ENCODE measurements at regions not wholly inside any gene's neighbourhood (a gene's known extent, or its start where the extent isn't known, plus 50 kb on each side); places are given as distances from the start of the nearest gene placed in this dataset.

- DNase-seq: no peak
- H3K4me3 Mint-ChIP-seq: no peak overlapping the region
- no peaks in the 10 kb centered on the region for H3K9me3 Mint-ChIP-seq
- peaks cover 1% of the 10 kb centered on the region for H3K27me3 Mint-ChIP-seq (ENCODE audit: low read depth)
- no peak for ATAC-seq (replicated peaks in 1 of 2)
- no peak overlapping the region for H3K27ac Mint-ChIP-seq
- no peaks in the 10 kb centered on the region for H3K36me3 Mint-ChIP-seq (ENCODE audit: insufficient read depth in 2 of 2)
- peaks cover 6% of the 10 kb centered on the region for H3K4me1 Mint-ChIP-seq (ENCODE audit: low read depth)
Observed at GRCh38 chr5:96509721-96510350, 76.8 kb upstream of the PCSK1 start.

- peaks cover 24% of the 10 kb centered on the region for H3K27me3 Mint-ChIP-seq (ENCODE audit: low read depth)
- no peak overlapping the region for H3K27ac Mint-ChIP-seq
- ATAC-seq (replicated peaks in 1 of 2) (no peak), DNase-seq (no peak)
- H3K4me3 Mint-ChIP-seq: no peak overlapping the region
- H3K9me3 Mint-ChIP-seq: no peaks in the 10 kb centered on the region
- no peaks in the 10 kb centered on the region for H3K36me3 Mint-ChIP-seq (ENCODE audit: insufficient read depth in 2 of 2)
- no peaks in the 10 kb centered on the region for H3K4me1 Mint-ChIP-seq (ENCODE audit: low read depth)
Observed at GRCh38 chr5:96516631-96517071, 83.6 kb upstream of the PCSK1 start.

- DNase-seq: no peak
- Mint-ChIP-seq H3K4me3 (no peak overlapping the region), H3K36me3 (ENCODE audit: insufficient read depth in 2 of 2) (no peaks in the 10 kb centered on the region), H3K9me3 (no peaks in the 10 kb centered on the region), H3K27ac (no peak overlapping the region), H3K4me1 (ENCODE audit: low read depth) (no peaks in the 10 kb centered on the region), H3K27me3 (ENCODE audit: low read depth) (peaks cover 24% of the 10 kb centered on the region)
- ATAC-seq (replicated peaks in 1 of 2): no peak
Observed at GRCh38 chr5:96517295-96517694, 84.2 kb upstream of the PCSK1 start.

- Mint-ChIP-seq H3K36me3 (ENCODE audit: insufficient read depth in 2 of 2) (no peaks in the 10 kb centered on the region), H3K9me3 (no peaks in the 10 kb centered on the region), H3K27ac (no peak overlapping the region), H3K4me3 (no peak overlapping the region), H3K4me1 (ENCODE audit: low read depth) (no peaks in the 10 kb centered on the region), H3K27me3 (ENCODE audit: low read depth) (peaks cover 30% of the 10 kb centered on the region)
- DNase-seq (no peak), ATAC-seq (replicated peaks in 1 of 2) (no peak)
Observed at GRCh38 chr5:96520345-96520744, 87.3 kb upstream of the PCSK1 start.

- no peak overlapping the region for H3K4me3 Mint-ChIP-seq
- H3K9me3 Mint-ChIP-seq: no peaks in the 10 kb centered on the region
- H3K4me1 Mint-ChIP-seq (ENCODE audit: low read depth): no peaks in the 10 kb centered on the region
- DNase-seq (no peak), ATAC-seq (replicated peaks in 1 of 2) (no peak)
- no peaks in the 10 kb centered on the region for H3K36me3 Mint-ChIP-seq (ENCODE audit: insufficient read depth in 2 of 2)
- H3K27me3 Mint-ChIP-seq (ENCODE audit: low read depth): peaks cover 10% of the 10 kb centered on the region
- no peak overlapping the region for H3K27ac Mint-ChIP-seq
Observed at GRCh38 chr5:96522635-96523355, 89.7 kb upstream of the PCSK1 start.

- peak in 1 of 2 donors; percentile 19 for ATAC-seq (replicated peaks in 1 of 2)
- H3K36me3 Mint-ChIP-seq (ENCODE audit: insufficient read depth in 2 of 2): no peaks in the 10 kb centered on the region
- H3K9me3 Mint-ChIP-seq: no peaks in the 10 kb centered on the region
- H3K27ac Mint-ChIP-seq: no peak overlapping the region
- no peak overlapping the region for H3K4me3 Mint-ChIP-seq
- peaks cover 8% of the 10 kb centered on the region for H3K27me3 Mint-ChIP-seq (ENCODE audit: low read depth)
- no peak for DNase-seq
- no peaks in the 10 kb centered on the region for H3K4me1 Mint-ChIP-seq (ENCODE audit: low read depth)
Observed at GRCh38 chr5:96527768-96528661, 95.0 kb upstream of the PCSK1 start.

- H3K27me3 Mint-ChIP-seq (ENCODE audit: low read depth): no peaks in the 10 kb centered on the region
- ATAC-seq (replicated peaks in 1 of 2) (no peak), DNase-seq (no peak)
- no peak overlapping the region for H3K27ac Mint-ChIP-seq
- no peak overlapping the region for H3K4me3 Mint-ChIP-seq
- no peaks in the 10 kb centered on the region for H3K36me3 Mint-ChIP-seq (ENCODE audit: insufficient read depth in 2 of 2)
- no peaks in the 10 kb centered on the region for H3K9me3 Mint-ChIP-seq
- H3K4me1 Mint-ChIP-seq (ENCODE audit: low read depth): no peaks in the 10 kb centered on the region
Observed at GRCh38 chr5:96528826-96529474, 95.9 kb upstream of the PCSK1 start.

- no peaks in the 10 kb centered on the region for H3K9me3 Mint-ChIP-seq
- no peaks in the 10 kb centered on the region for H3K27me3 Mint-ChIP-seq (ENCODE audit: low read depth)
- no peaks in the 10 kb centered on the region for H3K36me3 Mint-ChIP-seq (ENCODE audit: insufficient read depth in 2 of 2)
- H3K4me3 Mint-ChIP-seq: no peak overlapping the region
- ATAC-seq (replicated peaks in 1 of 2) (no peak), DNase-seq (no peak)
- H3K27ac Mint-ChIP-seq: no peak overlapping the region
- peaks cover 1% of the 10 kb centered on the region for H3K4me1 Mint-ChIP-seq (ENCODE audit: low read depth)
Observed at GRCh38 chr5:96529559-96529958, 96.5 kb upstream of the PCSK1 start.

GRCh38 chr5:96530901-96531300 lies 97.9 kb upstream of the PCSK1 start:
- Mint-ChIP-seq H3K4me3 (no peak overlapping the region), H3K27ac (no peak overlapping the region), H3K36me3 (ENCODE audit: insufficient read depth in 2 of 2) (no peaks in the 10 kb centered on the region), H3K4me1 (ENCODE audit: low read depth) (peaks cover 8% of the 10 kb centered on the region), H3K27me3 (ENCODE audit: low read depth) (no peaks in the 10 kb centered on the region), H3K9me3 (no peaks in the 10 kb centered on the region)
- DNase-seq (no peak), ATAC-seq (replicated peaks in 1 of 2) (no peak)

GRCh38 chr5:96533371-96533770 lies 100.3 kb upstream of the PCSK1 start:
- no peaks in the 10 kb centered on the region for H3K27me3 Mint-ChIP-seq (ENCODE audit: low read depth)
- DNase-seq (no peak), ATAC-seq (replicated peaks in 1 of 2) (no peak)
- H3K4me3 Mint-ChIP-seq: no peak overlapping the region
- H3K36me3 Mint-ChIP-seq (ENCODE audit: insufficient read depth in 2 of 2): no peaks in the 10 kb centered on the region
- H3K27ac Mint-ChIP-seq: no peak overlapping the region
- H3K4me1 Mint-ChIP-seq (ENCODE audit: low read depth): peaks cover 30% of the 10 kb centered on the region
- no peaks in the 10 kb centered on the region for H3K9me3 Mint-ChIP-seq

GRCh38 chr5:96537386-96537785 lies 104.3 kb upstream of the PCSK1 start:
- peak; percentile 91 to 93 for ATAC-seq (replicated peaks in 1 of 2)
- Mint-ChIP-seq H3K27me3 (ENCODE audit: low read depth) (no peaks in the 10 kb centered on the region), H3K4me3 (peak overlapping the region; percentile 58 to 68), H3K9me3 (no peaks in the 10 kb centered on the region), H3K4me1 (ENCODE audit: low read depth) (peaks cover 44% of the 10 kb centered on the region), H3K36me3 (ENCODE audit: insufficient read depth in 2 of 2) (no peaks in the 10 kb centered on the region), H3K27ac (peak overlapping the region; percentile 87)
- peak; percentile 14 to 31 for DNase-seq

- no peaks in the 10 kb centered on the region for H3K36me3 Mint-ChIP-seq (ENCODE audit: insufficient read depth in 2 of 2)
- ATAC-seq (replicated peaks in 1 of 2) (peak; percentile 64 to 82), DNase-seq (no peak)
- H3K4me3 Mint-ChIP-seq: peak overlapping the region; percentile 40 to 63
- H3K9me3 Mint-ChIP-seq: peaks cover 0 to 1% of the 10 kb centered on the region in 2 donors
- no peaks in the 10 kb centered on the region for H3K27me3 Mint-ChIP-seq (ENCODE audit: low read depth)
- H3K27ac Mint-ChIP-seq: peak overlapping the region; percentile 24
- peaks cover 44% of the 10 kb centered on the region for H3K4me1 Mint-ChIP-seq (ENCODE audit: low read depth)
Observed at GRCh38 chr5:96538808-96539250, 105.8 kb upstream of the PCSK1 start.

GRCh38 chr5:96546120-96546519 lies 113.1 kb upstream of the PCSK1 start:
- H3K4me3 Mint-ChIP-seq: no peak overlapping the region
- H3K9me3 Mint-ChIP-seq: peaks cover 0 to 1% of the 10 kb centered on the region in 2 donors
- no peaks in the 10 kb centered on the region for H3K36me3 Mint-ChIP-seq (ENCODE audit: insufficient read depth in 2 of 2)
- peak; percentile 59 to 82 for ATAC-seq (replicated peaks in 1 of 2)
- H3K4me1 Mint-ChIP-seq (ENCODE audit: low read depth): peaks cover 12% of the 10 kb centered on the region
- DNase-seq: no peak
- H3K27me3 Mint-ChIP-seq (ENCODE audit: low read depth): no peaks in the 10 kb centered on the region
- no peak overlapping the region for H3K27ac Mint-ChIP-seq
